ENCODE measurements at regions not wholly inside any gene's neighbourhood (a gene's known extent, or its start where the extent isn't known, plus 50 kb on each side); places are given as distances from the start of the nearest gene placed in this dataset.

DNA sequence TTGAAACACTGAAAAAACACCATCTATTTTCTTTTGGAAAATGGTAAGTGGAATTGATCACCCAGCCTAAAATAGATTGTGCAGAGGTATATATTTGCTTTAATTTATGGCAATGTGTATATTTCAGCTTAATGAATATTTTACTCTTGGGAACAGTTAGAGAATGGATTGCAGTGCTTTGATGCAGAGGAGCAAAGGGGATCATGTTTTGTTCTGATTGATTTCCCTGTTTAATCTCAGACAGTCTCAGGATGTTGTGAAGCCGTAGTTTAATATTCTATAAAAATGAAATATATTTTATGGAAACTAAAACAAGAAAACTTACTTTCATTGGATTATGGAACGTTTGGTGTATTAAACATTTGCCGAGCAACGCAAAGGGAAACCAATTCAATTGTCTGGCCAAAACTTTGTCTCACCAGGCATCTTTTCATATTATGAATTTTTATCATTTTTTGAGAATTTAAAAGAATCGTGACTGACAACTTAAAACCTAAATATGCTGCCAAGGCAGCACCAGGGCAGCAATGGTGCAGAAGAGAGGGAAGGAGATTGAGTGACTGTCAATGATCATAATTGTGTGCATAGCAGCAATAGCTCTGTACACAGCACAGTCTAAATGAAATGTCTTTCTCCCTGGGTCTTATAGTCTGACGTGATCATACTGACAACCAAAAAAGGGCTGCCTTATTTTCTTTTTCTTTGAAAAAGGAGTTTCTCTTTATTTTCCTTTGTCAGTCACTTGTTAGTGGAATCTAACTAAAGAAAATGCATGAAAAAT lies 105.5 kb upstream of the EPHA7 start:
- Histone ChIP-seq H3K27ac (no peak overlapping the region), H3K9me3 (no peaks in the 10 kb centered on the region), H3K4me1 (no peaks in the 10 kb centered on the region), H3K4me3 (no peak overlapping the region), H3K4me2 (no peak overlapping the region)
- TF ChIP-seq CHD4 (IDR thresholded peaks at IDR 0.05; ENCODE audit: borderline replicate concordance), result no peak
- TF ChIP-seq, protein P1, sequence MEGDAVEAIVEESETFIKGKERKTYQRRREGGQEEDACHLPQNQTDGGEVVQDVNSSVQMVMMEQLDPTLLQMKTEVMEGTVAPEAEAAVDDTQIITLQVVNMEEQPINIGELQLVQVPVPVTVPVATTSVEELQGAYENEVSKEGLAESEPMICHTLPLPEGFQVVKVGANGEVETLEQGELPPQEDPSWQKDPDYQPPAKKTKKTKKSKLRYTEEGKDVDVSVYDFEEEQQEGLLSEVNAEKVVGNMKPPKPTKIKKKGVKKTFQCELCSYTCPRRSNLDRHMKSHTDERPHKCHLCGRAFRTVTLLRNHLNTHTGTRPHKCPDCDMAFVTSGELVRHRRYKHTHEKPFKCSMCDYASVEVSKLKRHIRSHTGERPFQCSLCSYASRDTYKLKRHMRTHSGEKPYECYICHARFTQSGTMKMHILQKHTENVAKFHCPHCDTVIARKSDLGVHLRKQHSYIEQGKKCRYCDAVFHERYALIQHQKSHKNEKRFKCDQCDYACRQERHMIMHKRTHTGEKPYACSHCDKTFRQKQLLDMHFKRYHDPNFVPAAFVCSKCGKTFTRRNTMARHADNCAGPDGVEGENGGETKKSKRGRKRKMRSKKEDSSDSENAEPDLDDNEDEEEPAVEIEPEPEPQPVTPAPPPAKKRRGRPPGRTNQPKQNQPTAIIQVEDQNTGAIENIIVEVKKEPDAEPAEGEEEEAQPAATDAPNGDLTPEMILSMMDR (IDR thresholded peaks at IDR 0.05), result no peak
- ATAC-seq, result no peak
- no peak for DNase-seq (ENCODE audit: low read depth in 1 of 2, low spot score in 1 of 2)
- FAIRE-seq, result no peak
- 16% methylated on average over 6 of the region's 6 CpGs for WGBS (ENCODE audit: missing lambda C conversion rate)
- POLR2A ChIA-PET, result no interaction called here
- CTCF ChIA-PET, result no interaction called here

DNA sequence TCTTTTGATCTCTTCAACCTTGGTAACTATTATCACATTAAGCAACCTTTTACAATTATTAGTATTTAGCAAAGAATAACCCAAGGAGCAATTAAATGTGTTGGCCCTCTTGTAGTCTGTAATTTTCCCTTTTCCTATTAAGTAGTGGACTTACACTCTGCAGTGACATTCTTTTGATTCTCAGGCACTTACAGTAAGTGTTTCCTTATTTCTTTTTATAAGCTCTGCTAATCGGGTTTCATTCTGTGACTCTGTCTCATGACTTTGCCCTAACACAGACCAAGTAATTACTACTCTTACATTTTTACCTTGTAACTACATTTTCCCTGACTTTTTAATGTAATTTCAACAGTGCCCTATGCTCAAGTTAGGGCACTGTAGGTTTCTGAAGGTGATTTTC lies 104.0 kb upstream of the EPHA7 start:
- Histone ChIP-seq H3K4me2 (no peak overlapping the region), H3K4me3 (no peak overlapping the region), H3K27ac (no peak overlapping the region), H3K9me3 (no peaks in the 10 kb centered on the region), H3K4me1 (no peaks in the 10 kb centered on the region)
- ATAC-seq, result no peak
- ChIA-PET CTCF (no interaction called here), POLR2A (no interaction called here)
- TF ChIP-seq SREBF2 (IDR thresholded peaks at IDR 0.05) (no peak), CBX8 (IDR thresholded peaks at IDR 0.05) (no peak), ZFP36 (IDR thresholded peaks at IDR 0.05; ENCODE audit: borderline replicate concordance, partially characterized antibody) (no peak), NR3C1 (IDR thresholded peaks at IDR 0.05) (no peak), JUN (IDR thresholded peaks at IDR 0.05) (no peak), ZSCAN20 (CRISPR knock-in tag; IDR thresholded peaks at IDR 0.05) (no peak), KDM1A (IDR thresholded peaks at IDR 0.05; ENCODE audit: low read depth) (no peak), RARB (CRISPR knock-in tag; IDR thresholded peaks at IDR 0.05) (no peak), POLR2AphosphoS2 (conservative IDR thresholded peaks at IDR 0.05; ENCODE audit: low read length) (no peak), EP300 (IDR thresholded peaks at IDR 0.05) (no peak)
- FAIRE-seq, result no peak
- DNase-seq (ENCODE audit: low read depth in 1 of 2, low spot score in 1 of 2), result no peak
- WGBS (ENCODE audit: missing lambda C conversion rate), result 13% methylated on average over 1 of the region's 1 CpG

DNA sequence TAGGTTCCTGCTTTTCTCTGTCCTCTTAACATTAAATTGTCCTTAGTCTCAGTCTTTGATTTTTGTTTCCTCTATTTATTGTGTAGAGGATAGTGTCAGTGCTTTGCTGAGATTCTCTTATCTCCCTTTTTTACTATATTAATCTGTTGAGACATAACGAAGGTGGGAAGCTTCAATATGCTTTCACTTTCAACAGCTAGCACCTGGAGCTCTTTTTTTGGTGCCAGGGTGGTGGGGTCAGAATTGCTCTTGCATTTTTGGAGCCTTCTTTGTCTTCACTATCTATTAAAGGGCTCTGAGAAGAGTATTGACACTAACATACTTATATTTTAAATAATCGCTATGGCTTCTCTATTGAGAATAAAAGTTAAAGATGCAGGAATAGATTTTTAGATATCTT lies 97.1 kb upstream of the EPHA7 start:
- FAIRE-seq, result no peak
- Histone ChIP-seq H3K9me3 (no peaks in the 10 kb centered on the region), H3K4me1 (no peaks in the 10 kb centered on the region), H3K27ac (no peak overlapping the region), H3K4me3 (no peak overlapping the region), H3K4me2 (no peak overlapping the region)
- TF ChIP-seq, protein P1 (IDR thresholded peaks at IDR 0.05), result no peak
- no peak for TF ChIP-seq FOXS1 (CRISPR knock-in tag; IDR thresholded peaks at IDR 0.05)
- TF ChIP-seq, protein P2, sequence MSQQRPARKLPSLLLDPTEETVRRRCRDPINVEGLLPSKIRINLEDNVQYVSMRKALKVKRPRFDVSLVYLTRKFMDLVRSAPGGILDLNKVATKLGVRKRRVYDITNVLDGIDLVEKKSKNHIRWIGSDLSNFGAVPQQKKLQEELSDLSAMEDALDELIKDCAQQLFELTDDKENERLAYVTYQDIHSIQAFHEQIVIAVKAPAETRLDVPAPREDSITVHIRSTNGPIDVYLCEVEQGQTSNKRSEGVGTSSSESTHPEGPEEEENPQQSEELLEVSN (IDR thresholded peaks at IDR 0.05; ENCODE audit: borderline replicate concordance, low read depth), result no peak
- TF ChIP-seq RAD21 (conservative IDR thresholded peaks at IDR 0.05 in 1 of 2, IDR thresholded peaks at IDR 0.05 in 1 of 2), result no peak
- TF ChIP-seq, protein P3, sequence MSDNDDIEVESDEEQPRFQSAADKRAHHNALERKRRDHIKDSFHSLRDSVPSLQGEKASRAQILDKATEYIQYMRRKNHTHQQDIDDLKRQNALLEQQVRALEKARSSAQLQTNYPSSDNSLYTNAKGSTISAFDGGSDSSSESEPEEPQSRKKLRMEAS (IDR thresholded peaks at IDR 0.05), result no peak
- no peak for TF ChIP-seq CEBPB (IDR thresholded peaks at IDR 0.05)
- TF ChIP-seq EHF (CRISPR knock-in tag; IDR thresholded peaks at IDR 0.05), result no peak
- TF ChIP-seq HOXB5 (CRISPR knock-in tag; IDR thresholded peaks at IDR 0.05), result no peak
- no peak for TF ChIP-seq BHLHE40 (IDR thresholded peaks at IDR 0.05; ENCODE audit: low read depth, low read length)
- 41% methylated on average over 2 of the region's 2 CpGs for WGBS (ENCODE audit: missing lambda C conversion rate)
- ChIA-PET POLR2A (no interaction called here), CTCF (interaction anchor here (0.6 kb wide), 1 partner anchor 12 kb away, joined by 3 read pairs; no protein-coding TSS in a partner anchor)
- no peak for ATAC-seq
- no peak for DNase-seq (ENCODE audit: low read depth in 1 of 2, low spot score in 1 of 2)

Measured in A549 (cell line).